Endodermal cell (in vitro differentiated cells): ENCODE measurements at regions not wholly inside any gene's neighbourhood (a gene's known extent, or its start where the extent isn't known, plus 50 kb on each side); places are given as distances from the start of the nearest gene placed in this dataset.

Experiments
- DNase-seq: peaks from one replicate; pipeline ENCODE4 v3.0.0-alpha.2; 2017
- H3K27ac ChIP-seq: 2 replicates; pipeline ENCODE4 v1.5.1; 2013; ENCODE audit warnings: mild to moderate bottlenecking, low read depth, low read length, moderate library complexity
- H3K27me3 ChIP-seq: 2 replicates; pipeline ENCODE4 v1.6.1; 2013; ENCODE audit warnings: mild to moderate bottlenecking, low read length, moderate library complexity; ENCODE audit not compliant: insufficient read depth, control insufficient read depth, poor library complexity, severe bottlenecking
- H3K36me3 ChIP-seq: 2 replicates; pipeline ENCODE4 v1.7.0; 2013; ENCODE audit warnings: mild to moderate bottlenecking, low read length, moderate library complexity; ENCODE audit not compliant: control insufficient read depth, insufficient read depth
- H3K4me1 ChIP-seq: one replicate; pipeline ENCODE4 v1.7.0; 2013; ENCODE audit warnings: low read length; ENCODE audit not compliant: control insufficient read depth, insufficient read depth
- H3K4me3 ChIP-seq: 2 replicates; pipeline ENCODE4 v1.5.1; 2013; ENCODE audit warnings: mild to moderate bottlenecking, low read length, moderate library complexity
- H3K9ac ChIP-seq: 2 replicates; pipeline ENCODE4 v1.6.1; 2013; ENCODE audit warnings: mild to moderate bottlenecking, low read length, moderate library complexity; ENCODE audit not compliant: poor library complexity, severe bottlenecking; ENCODE audit errors: extremely low read depth
- H3K9me3 ChIP-seq: 2 replicates; pipeline ENCODE4 v1.6.1; 2013; ENCODE audit warnings: mild to moderate bottlenecking, low read length, moderate library complexity; ENCODE audit not compliant: control insufficient read depth
- H3K27ac Mint-ChIP-seq: 2 replicates; pipeline ENCODE4 v1.8.0; 2020; ENCODE audit warnings: mixed read lengths
- H3K27me3 Mint-ChIP-seq: 2 replicates; pipeline ENCODE4 v1.8.0; 2021; ENCODE audit warnings: mild to moderate bottlenecking, mixed read lengths; ENCODE audit not compliant: insufficient read depth
- H3K36me3 Mint-ChIP-seq: 2 replicates; pipeline ENCODE4 v1.8.0; 2020; ENCODE audit warnings: low read depth, mixed read lengths
- H3K4me1 Mint-ChIP-seq: 2 replicates; pipeline ENCODE4 v1.8.0; 2020; ENCODE audit warnings: mixed read lengths
- H3K4me3 Mint-ChIP-seq: 2 replicates; pipeline ENCODE4 v1.8.0; 2020; ENCODE audit warnings: mild to moderate bottlenecking, moderate library complexity, mixed read lengths
- H3K9me3 Mint-ChIP-seq: 2 replicates; pipeline ENCODE4 v1.8.0; 2020; ENCODE audit warnings: mild to moderate bottlenecking, mixed read lengths
- WGBS, 2 experiments: methylation state at CpG; one replicate each; pipeline versions ENCODE4 v1.1.5 to v1.1.7; 2013; ENCODE audit warnings: missing lambda C conversion rate in 2 of 2, mixed read lengths in 1 of 2; ENCODE audit not compliant: insufficient coverage in 1 of 2, insufficient read length in 1 of 2; 5-methylcytosine and 5-hydroxymethylcytosine counted together
- TF ChIP-seq, protein P1 (sequence below): fragments of 200-600 bp; sonication (generic); conservative IDR thresholded peaks from 2 replicates; pipeline ENCODE4 v1.5.0; 2021; ENCODE audit warnings: antibody characterized with exemption, mild to moderate bottlenecking

- H3K27ac ChIP-seq: no peak overlapping the region
- no peaks in the 10 kb centered on the region for H3K4me1 ChIP-seq
- H3K36me3 Mint-ChIP-seq: no peaks in the 10 kb centered on the region
- no peak for DNase-seq
- no peaks in the 10 kb centered on the region for H3K27me3 ChIP-seq
- 72 to 82% methylated on average over 8 to 9 of the region's 9 CpGs for WGBS, 2 experiments
- H3K27ac Mint-ChIP-seq: no peak overlapping the region
- H3K9me3 ChIP-seq: no peaks in the 10 kb centered on the region
- TF ChIP-seq, protein P1, sequence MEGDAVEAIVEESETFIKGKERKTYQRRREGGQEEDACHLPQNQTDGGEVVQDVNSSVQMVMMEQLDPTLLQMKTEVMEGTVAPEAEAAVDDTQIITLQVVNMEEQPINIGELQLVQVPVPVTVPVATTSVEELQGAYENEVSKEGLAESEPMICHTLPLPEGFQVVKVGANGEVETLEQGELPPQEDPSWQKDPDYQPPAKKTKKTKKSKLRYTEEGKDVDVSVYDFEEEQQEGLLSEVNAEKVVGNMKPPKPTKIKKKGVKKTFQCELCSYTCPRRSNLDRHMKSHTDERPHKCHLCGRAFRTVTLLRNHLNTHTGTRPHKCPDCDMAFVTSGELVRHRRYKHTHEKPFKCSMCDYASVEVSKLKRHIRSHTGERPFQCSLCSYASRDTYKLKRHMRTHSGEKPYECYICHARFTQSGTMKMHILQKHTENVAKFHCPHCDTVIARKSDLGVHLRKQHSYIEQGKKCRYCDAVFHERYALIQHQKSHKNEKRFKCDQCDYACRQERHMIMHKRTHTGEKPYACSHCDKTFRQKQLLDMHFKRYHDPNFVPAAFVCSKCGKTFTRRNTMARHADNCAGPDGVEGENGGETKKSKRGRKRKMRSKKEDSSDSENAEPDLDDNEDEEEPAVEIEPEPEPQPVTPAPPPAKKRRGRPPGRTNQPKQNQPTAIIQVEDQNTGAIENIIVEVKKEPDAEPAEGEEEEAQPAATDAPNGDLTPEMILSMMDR: no peak
- H3K9ac ChIP-seq: no peak overlapping the region
- H3K9me3 Mint-ChIP-seq: no peaks in the 10 kb centered on the region
- no peaks in the 10 kb centered on the region for H3K27me3 Mint-ChIP-seq
- no peaks in the 10 kb centered on the region for H3K36me3 ChIP-seq
- no peak overlapping the region for H3K4me3 Mint-ChIP-seq
- no peak overlapping the region for H3K4me3 ChIP-seq
- no peaks in the 10 kb centered on the region for H3K4me1 Mint-ChIP-seq
Measured at GRCh38 chr9:109956717-109957440, 176.9 kb downstream of the PALM2AKAP2 start.

- no peaks in the 10 kb centered on the region for H3K9me3 Mint-ChIP-seq
- H3K27ac Mint-ChIP-seq: no peak overlapping the region
- 95 to 98% methylated on average over 4 of the region's 4 CpGs for WGBS, 2 experiments
- no peaks in the 10 kb centered on the region for H3K4me1 Mint-ChIP-seq
- H3K27me3 Mint-ChIP-seq: no peaks in the 10 kb centered on the region
- no peaks in the 10 kb centered on the region for H3K27me3 ChIP-seq
- no peaks in the 10 kb centered on the region for H3K36me3 ChIP-seq
- no peak for DNase-seq
- no peak overlapping the region for H3K4me3 ChIP-seq
- no peak overlapping the region for H3K4me3 Mint-ChIP-seq
- no peaks in the 10 kb centered on the region for H3K36me3 Mint-ChIP-seq
- TF ChIP-seq, protein P1: no peak
- H3K4me1 ChIP-seq: no peaks in the 10 kb centered on the region
- H3K9ac ChIP-seq: no peak overlapping the region
- H3K27ac ChIP-seq: no peak overlapping the region
- H3K9me3 ChIP-seq: no peaks in the 10 kb centered on the region
Measured at GRCh38 chr9:109959679-109960078, 179.7 kb downstream of the PALM2AKAP2 start.

DNA sequence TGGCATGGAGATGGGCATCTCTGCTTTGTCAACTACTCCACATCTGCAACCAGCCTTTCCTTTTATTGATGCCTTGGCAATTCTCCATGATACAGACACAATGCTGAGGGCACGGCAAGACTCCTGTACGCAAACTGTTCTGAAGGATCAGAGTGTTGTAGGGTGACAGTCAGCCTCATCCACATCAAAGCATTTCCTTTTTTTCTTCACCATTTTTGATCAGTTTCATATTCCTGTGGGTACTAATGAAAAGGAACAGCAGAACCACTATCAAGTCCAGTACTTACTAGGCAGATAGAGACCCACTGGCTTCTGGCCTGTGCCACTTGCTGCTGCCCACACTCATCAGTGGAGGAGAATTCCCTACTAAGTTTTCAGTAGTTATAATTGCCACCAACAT is 181.6 kb downstream of the PALM2AKAP2 start:
- TF ChIP-seq, protein P1: no peak
- Histone ChIP-seq H3K9me3 (no peaks in the 10 kb centered on the region), H3K4me1 (no peaks in the 10 kb centered on the region), H3K36me3 (no peaks in the 10 kb centered on the region), H3K9ac (no peak overlapping the region), H3K27me3 (no peaks in the 10 kb centered on the region), H3K27ac (no peak overlapping the region), H3K4me3 (no peak overlapping the region)
- WGBS, 2 experiments: 95% methylated on average over 2 of the region's 2 CpGs; no CpG with 5 or more reads in 1 of the 2 experiments
- H3K36me3 Mint-ChIP-seq: no peaks in the 10 kb centered on the region
- no peak overlapping the region for H3K27ac Mint-ChIP-seq
- H3K4me3 Mint-ChIP-seq: no peak overlapping the region
- H3K9me3 Mint-ChIP-seq: no peaks in the 10 kb centered on the region
- DNase-seq: no peak
- H3K27me3 Mint-ChIP-seq: no peaks in the 10 kb centered on the region
- no peaks in the 10 kb centered on the region for H3K4me1 Mint-ChIP-seq
